ENCODE measurements at regions not wholly inside any gene's neighbourhood (a gene's known extent, or its start where the extent isn't known, plus 50 kb on each side); places are given as distances from the start of the nearest gene placed in this dataset.

GRCh38 chr15:69941706-69942495, 155.8 kb downstream of the TLE3 start:
- H3K27ac ChIP-seq (ENCODE audit: low read depth in 1 of 2, low read length in 2 of 2), result no peak overlapping the region
- peaks cover 0 to 2% (median 0%) of the 10 kb centered on the region in 4 donors for H3K9me3 ChIP-seq (ENCODE audit: control insufficient read depth in 4 of 4, low read length in 3 of 4)
- H3K4me1 ChIP-seq (ENCODE audit: control insufficient read depth in 4 of 4, insufficient read depth in 4 of 4, low read length in 3 of 4), result no peaks in the 10 kb centered on the region
- no peak overlapping the region for H3K4me3 ChIP-seq (ENCODE audit: low read depth in 1 of 3, low read length in 3 of 3)
- no peak for DNase-seq (ENCODE audit: low spot score)
- no peaks in the 10 kb centered on the region for H3K36me3 ChIP-seq (ENCODE audit: control insufficient read depth in 4 of 4, insufficient read depth in 3 of 4, low read depth in 1 of 4, low read length in 3 of 4)
- H3K27me3 ChIP-seq (ENCODE audit: control insufficient read depth in 4 of 4, insufficient read depth in 4 of 4, low read length in 3 of 4), result peaks cover 0 to 3% (median 0%) of the 10 kb centered on the region in 4 donors
- no peak overlapping the region for H3K9ac ChIP-seq (ENCODE audit: low read depth in 1 of 2, low read length in 2 of 2)
- no peak for TF ChIP-seq MAX (IDR thresholded peaks at IDR 0.05)
- no peak for TF ChIP-seq RAD21 (IDR thresholded peaks at IDR 0.05)
- no peak for TF ChIP-seq NR2F2 (IDR thresholded peaks at IDR 0.05)
- TF ChIP-seq YY1 (IDR thresholded peaks at IDR 0.05), result no peak
- TF ChIP-seq, protein P1, sequence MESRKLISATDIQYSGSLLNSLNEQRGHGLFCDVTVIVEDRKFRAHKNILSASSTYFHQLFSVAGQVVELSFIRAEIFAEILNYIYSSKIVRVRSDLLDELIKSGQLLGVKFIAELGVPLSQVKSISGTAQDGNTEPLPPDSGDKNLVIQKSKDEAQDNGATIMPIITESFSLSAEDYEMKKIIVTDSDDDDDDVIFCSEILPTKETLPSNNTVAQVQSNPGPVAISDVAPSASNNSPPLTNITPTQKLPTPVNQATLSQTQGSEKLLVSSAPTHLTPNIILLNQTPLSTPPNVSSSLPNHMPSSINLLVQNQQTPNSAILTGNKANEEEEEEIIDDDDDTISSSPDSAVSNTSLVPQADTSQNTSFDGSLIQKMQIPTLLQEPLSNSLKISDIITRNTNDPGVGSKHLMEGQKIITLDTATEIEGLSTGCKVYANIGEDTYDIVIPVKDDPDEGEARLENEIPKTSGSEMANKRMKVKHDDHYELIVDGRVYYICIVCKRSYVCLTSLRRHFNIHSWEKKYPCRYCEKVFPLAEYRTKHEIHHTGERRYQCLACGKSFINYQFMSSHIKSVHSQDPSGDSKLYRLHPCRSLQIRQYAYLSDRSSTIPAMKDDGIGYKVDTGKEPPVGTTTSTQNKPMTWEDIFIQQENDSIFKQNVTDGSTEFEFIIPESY (IDR thresholded peaks at IDR 0.05), result no peak
- TF ChIP-seq, protein P2, sequence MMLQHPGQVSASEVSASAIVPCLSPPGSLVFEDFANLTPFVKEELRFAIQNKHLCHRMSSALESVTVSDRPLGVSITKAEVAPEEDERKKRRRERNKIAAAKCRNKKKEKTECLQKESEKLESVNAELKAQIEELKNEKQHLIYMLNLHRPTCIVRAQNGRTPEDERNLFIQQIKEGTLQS (IDR thresholded peaks at IDR 0.05), result no peak
- TF ChIP-seq, protein P3, sequence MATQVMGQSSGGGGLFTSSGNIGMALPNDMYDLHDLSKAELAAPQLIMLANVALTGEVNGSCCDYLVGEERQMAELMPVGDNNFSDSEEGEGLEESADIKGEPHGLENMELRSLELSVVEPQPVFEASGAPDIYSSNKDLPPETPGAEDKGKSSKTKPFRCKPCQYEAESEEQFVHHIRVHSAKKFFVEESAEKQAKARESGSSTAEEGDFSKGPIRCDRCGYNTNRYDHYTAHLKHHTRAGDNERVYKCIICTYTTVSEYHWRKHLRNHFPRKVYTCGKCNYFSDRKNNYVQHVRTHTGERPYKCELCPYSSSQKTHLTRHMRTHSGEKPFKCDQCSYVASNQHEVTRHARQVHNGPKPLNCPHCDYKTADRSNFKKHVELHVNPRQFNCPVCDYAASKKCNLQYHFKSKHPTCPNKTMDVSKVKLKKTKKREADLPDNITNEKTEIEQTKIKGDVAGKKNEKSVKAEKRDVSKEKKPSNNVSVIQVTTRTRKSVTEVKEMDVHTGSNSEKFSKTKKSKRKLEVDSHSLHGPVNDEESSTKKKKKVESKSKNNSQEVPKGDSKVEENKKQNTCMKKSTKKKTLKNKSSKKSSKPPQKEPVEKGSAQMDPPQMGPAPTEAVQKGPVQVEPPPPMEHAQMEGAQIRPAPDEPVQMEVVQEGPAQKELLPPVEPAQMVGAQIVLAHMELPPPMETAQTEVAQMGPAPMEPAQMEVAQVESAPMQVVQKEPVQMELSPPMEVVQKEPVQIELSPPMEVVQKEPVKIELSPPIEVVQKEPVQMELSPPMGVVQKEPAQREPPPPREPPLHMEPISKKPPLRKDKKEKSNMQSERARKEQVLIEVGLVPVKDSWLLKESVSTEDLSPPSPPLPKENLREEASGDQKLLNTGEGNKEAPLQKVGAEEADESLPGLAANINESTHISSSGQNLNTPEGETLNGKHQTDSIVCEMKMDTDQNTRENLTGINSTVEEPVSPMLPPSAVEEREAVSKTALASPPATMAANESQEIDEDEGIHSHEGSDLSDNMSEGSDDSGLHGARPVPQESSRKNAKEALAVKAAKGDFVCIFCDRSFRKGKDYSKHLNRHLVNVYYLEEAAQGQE (IDR thresholded peaks at IDR 0.05), result no peak
- no peak for TF ChIP-seq EGR1 (IDR thresholded peaks at IDR 0.05; ENCODE audit: low read depth in 2 of 2)
- WGBS, result 87% methylated on average over 11 of the region's 11 CpGs

DNA sequence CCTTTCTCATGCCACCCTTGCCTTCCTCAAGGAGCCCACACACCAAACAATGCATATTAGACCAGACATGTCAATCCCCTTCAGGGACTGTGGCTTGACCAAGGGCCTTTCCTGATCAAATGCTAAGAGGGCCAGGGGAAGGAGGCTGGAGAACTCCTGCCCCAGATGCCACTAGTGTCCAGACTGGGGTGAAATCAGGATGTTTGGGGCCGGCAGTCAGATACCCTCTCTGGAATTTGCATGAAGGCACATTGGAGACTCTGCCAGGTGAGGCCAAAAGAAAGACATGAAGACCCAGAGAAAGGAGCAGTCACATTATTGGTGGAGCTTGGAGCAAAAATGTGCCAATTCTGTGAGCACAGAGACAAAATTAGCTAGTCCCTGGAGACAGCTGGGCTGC, 154.1 kb downstream of the TLE3 start:
- H3K9me3 ChIP-seq (ENCODE audit: control insufficient read depth in 4 of 4, low read length in 3 of 4), result peaks cover 0 to 2% (median 0%) of the 10 kb centered on the region in 4 donors
- H3K4me1 ChIP-seq (ENCODE audit: control insufficient read depth in 4 of 4, insufficient read depth in 4 of 4, low read length in 3 of 4), result no peaks in the 10 kb centered on the region
- no peak overlapping the region for H3K27ac ChIP-seq (ENCODE audit: low read depth in 1 of 2, low read length in 2 of 2)
- H3K27me3 ChIP-seq (ENCODE audit: control insufficient read depth in 4 of 4, insufficient read depth in 4 of 4, low read length in 3 of 4), result peaks cover 0 to 3% (median 0%) of the 10 kb centered on the region in 4 donors
- H3K36me3 ChIP-seq (ENCODE audit: control insufficient read depth in 4 of 4, insufficient read depth in 3 of 4, low read depth in 1 of 4, low read length in 3 of 4), result no peaks in the 10 kb centered on the region
- WGBS, result 72% methylated on average over 1 of the region's 1 CpG
- no peak for DNase-seq (ENCODE audit: low spot score)
- no peak overlapping the region for H3K9ac ChIP-seq (ENCODE audit: low read depth in 1 of 2, low read length in 2 of 2)
- no peak overlapping the region for H3K4me3 ChIP-seq (ENCODE audit: low read depth in 1 of 3, low read length in 3 of 3)
- TF ChIP-seq MAX (IDR thresholded peaks at IDR 0.05), result no peak
- TF ChIP-seq, protein P1 (IDR thresholded peaks at IDR 0.05), result no peak
- no peak for TF ChIP-seq HNF4A (conservative IDR thresholded peaks at IDR 0.05)
- no peak for TF ChIP-seq SP1 (IDR thresholded peaks at IDR 0.05)
- TF ChIP-seq FOXA1 (IDR thresholded peaks at IDR 0.05), result no peak
- TF ChIP-seq RXRA (IDR thresholded peaks at IDR 0.05), result no peak
- TF ChIP-seq EGR1 (IDR thresholded peaks at IDR 0.05; ENCODE audit: low read depth in 2 of 2), result no peak
- TF ChIP-seq, protein P3 (IDR thresholded peaks at IDR 0.05), result no peak
- TF ChIP-seq JUND (IDR thresholded peaks at IDR 0.05), result no peak
- TF ChIP-seq HNF4G (IDR thresholded peaks at IDR 0.05), result no peak
- TF ChIP-seq, protein P2 (IDR thresholded peaks at IDR 0.05), result no peak
- TF ChIP-seq FOXA2 (IDR thresholded peaks at IDR 0.05), result no peak
- no peak for TF ChIP-seq GABPA (IDR thresholded peaks at IDR 0.05 in 1 of 2, conservative IDR thresholded peaks at IDR 0.05 in 1 of 2)
- TF ChIP-seq NR2F2 (IDR thresholded peaks at IDR 0.05), result no peak
- no peak for TF ChIP-seq YY1 (IDR thresholded peaks at IDR 0.05)

All from liver (tissue), 7 donors.